Stimulated activated CD4-positive, alpha-beta T cell treated with anti-CD3 and anti-CD28 coated beads, Interleukin-4, amount 100 ng/mL, for 24 hours (primary cell): ENCODE measurements at regions not wholly inside any gene's neighbourhood (a gene's known extent, or its start where the extent isn't known, plus 50 kb on each side); places are given as distances from the start of the nearest gene placed in this dataset.
"Not testable (repeated sequence)": the region's sequence is repeated elsewhere in the genome, so short reads cannot be mapped to it uniquely, and the experiment has no call there.

Source experiments
- DNase-seq: peaks from one replicate; pipeline ENCODE4 v3.0.0-alpha.2; 2020

- DNase-seq, result no peak
Measured at GRCh38 chr12:40431169-40431568, 206.4 kb downstream of the LRRK2 start.

GRCh38 chr12:40435251-40435650 lies 210.5 kb downstream of the LRRK2 start:
- DNase-seq, result no peak

GRCh38 chr12:40435951-40436350 lies 211.2 kb downstream of the LRRK2 start:
- no peak for DNase-seq

GRCh38 chr12:40436564-40436963 lies 211.8 kb downstream of the LRRK2 start:
- DNase-seq, result no peak

- no peak for DNase-seq
Measured at GRCh38 chr12:40439771-40440492, 215.1 kb downstream of the LRRK2 start.

GRCh38 chr12:40444174-40444573 lies 219.4 kb downstream of the LRRK2 start:
- no peak for DNase-seq

- DNase-seq, result no peak
Measured at GRCh38 chr12:40446385-40446784, 221.6 kb downstream of the LRRK2 start.

GRCh38 chr12:40448523-40448922 lies 223.7 kb downstream of the LRRK2 start:
- not testable (repeated sequence) for DNase-seq

GRCh38 chr12:40451661-40452060 lies 226.9 kb downstream of the LRRK2 start:
- DNase-seq, result no peak

- DNase-seq, result no peak
Measured at GRCh38 chr12:40464121-40464520, 228.1 kb upstream of the CNTN1 start.

GRCh38 chr12:40469736-40470135 lies 222.5 kb upstream of the CNTN1 start:
- DNase-seq, result no peak

- no peak for DNase-seq
Measured at GRCh38 chr12:40473962-40474361, 218.3 kb upstream of the CNTN1 start.

GRCh38 chr12:40474630-40475029 lies 217.6 kb upstream of the CNTN1 start:
- no peak for DNase-seq

- DNase-seq, result no peak
Measured at GRCh38 chr12:40499856-40500255, 192.4 kb upstream of the CNTN1 start.

GRCh38 chr12:40502322-40502721 lies 189.9 kb upstream of the CNTN1 start:
- DNase-seq, result no peak

GRCh38 chr12:40505327-40505726 lies 186.9 kb upstream of the CNTN1 start:
- DNase-seq, result no peak

- DNase-seq, result no peak
Measured at GRCh38 chr12:40508421-40508820, 183.8 kb upstream of the CNTN1 start.

GRCh38 chr12:40511341-40511740 lies 180.9 kb upstream of the CNTN1 start:
- DNase-seq, result no peak

- no peak for DNase-seq
Measured at GRCh38 chr12:40515041-40515816, 177.0 kb upstream of the CNTN1 start.

GRCh38 chr12:40522837-40523236 lies 169.4 kb upstream of the CNTN1 start:
- DNase-seq, result no peak

GRCh38 chr12:40525054-40525453 lies 167.2 kb upstream of the CNTN1 start:
- DNase-seq, result no peak

GRCh38 chr12:40534828-40535227 lies 157.4 kb upstream of the CNTN1 start:
- DNase-seq, result no peak

- no peak for DNase-seq
Measured at GRCh38 chr12:40551466-40551865, 140.8 kb upstream of the CNTN1 start.

GRCh38 chr12:40552868-40553267 lies 139.4 kb upstream of the CNTN1 start:
- DNase-seq, result no peak

GRCh38 chr12:40557980-40558379 lies 134.3 kb upstream of the CNTN1 start:
- DNase-seq, result no peak
